WTC11 (cell line): ENCODE measurements at regions not wholly inside any gene's neighbourhood (a gene's known extent, or its start where the extent isn't known, plus 50 kb on each side); places are given as distances from the start of the nearest gene placed in this dataset.

Experiments used
- ATAC-seq: fragments of 200-7000 bp; cut with Tn5 transposase; 2 replicates; pipeline ENCODE4 v1.10.0; 2021; ENCODE audit warnings: mild to moderate bottlenecking, moderate library complexity
- CTCF ChIA-PET: fragments of 300-600 bp; sonication (Branson Sonifier 250); formaldehyde crosslinking; loops from one replicate; lab custom pipeline; 2021; ENCODE audit warnings: antibody characterized with exemption; lab: Charles Lee
- POLR2A ChIA-PET: fragments of 350-600 bp; sonication (Branson Sonifier 250); formaldehyde crosslinking; loops from one replicate; lab custom pipeline; 2021; ENCODE audit warnings: antibody characterized with exemption; lab: Charles Lee
- DNase-seq: peaks from one replicate; pipeline ENCODE4 v3.0.0; 2021; ENCODE audit warnings: low spot score
- H3K27ac Mint-ChIP-seq: 2 replicates; pipeline ENCODE4 v1.8.0; 2021; ENCODE audit warnings: mixed read lengths
- H3K27me3 Mint-ChIP-seq: 2 replicates; pipeline ENCODE4 v1.8.0; 2021; ENCODE audit warnings: low read depth, mild to moderate bottlenecking, moderate library complexity, mixed read lengths
- H3K36me3 Mint-ChIP-seq: 2 replicates; pipeline ENCODE4 v1.8.0; 2021; ENCODE audit warnings: mixed read lengths
- H3K4me1 Mint-ChIP-seq: 2 replicates; pipeline ENCODE4 v1.8.0; 2022; ENCODE audit warnings: mixed read lengths
- H3K4me3 Mint-ChIP-seq: 2 replicates; pipeline ENCODE4 v1.8.0; 2021; ENCODE audit warnings: mild to moderate bottlenecking, moderate library complexity, mixed read lengths
- H3K9me3 Mint-ChIP-seq: 2 replicates; pipeline ENCODE4 v1.8.0; 2021; ENCODE audit warnings: mixed read lengths
- CBFB ChIP-seq: sonication (generic); formaldehyde crosslinking; IDR thresholded peaks from 2 replicates; pipeline ENCODE4 v1.8.1; 2022; ENCODE audit warnings: mild to moderate bottlenecking, low read depth, missing genetic modification reagents
- CREB1 ChIP-seq: sonication (generic); formaldehyde crosslinking; IDR thresholded peaks from 2 replicates; pipeline ENCODE4 v1.8.0; 2023; ENCODE audit warnings: mild to moderate bottlenecking, missing genetic modification reagents
- CREM ChIP-seq: sonication (generic); formaldehyde crosslinking; IDR thresholded peaks from 2 replicates; pipeline ENCODE4 v1.8.1; 2022; ENCODE audit warnings: mild to moderate bottlenecking, missing genetic modification reagents, moderate library complexity
- ELF4 ChIP-seq: sonication (generic); formaldehyde crosslinking; IDR thresholded peaks from 2 replicates; pipeline ENCODE4 v1.8.1; 2022; ENCODE audit warnings: low read depth, mild to moderate bottlenecking, moderate library complexity, missing genetic modification reagents
- HMGA2 ChIP-seq: fragments of 250-450 bp; sonication (Bioruptor Pico); IDR thresholded peaks from 2 replicates; pipeline ENCODE4 v1.4.0; 2021; ENCODE audit warnings: mild to moderate bottlenecking, moderate library complexity
- IRF2 ChIP-seq: sonication (generic); formaldehyde crosslinking; IDR thresholded peaks from 2 replicates; pipeline ENCODE4 v1.8.0; 2022; ENCODE audit warnings: low read depth, missing genetic modification reagents, borderline replicate concordance
- NR1H2 ChIP-seq: sonication (generic); formaldehyde crosslinking; IDR thresholded peaks from 2 replicates; pipeline ENCODE4 v1.9.0; 2021; ENCODE audit warnings: mild to moderate bottlenecking, moderate library complexity, missing genetic modification reagents
- NR3C1 ChIP-seq: sonication (generic); formaldehyde crosslinking; conservative IDR thresholded peaks from 2 replicates; pipeline ENCODE4 v1.8.1; 2023; ENCODE audit warnings: low read depth, mild to moderate bottlenecking, missing genetic modification reagents
- TEAD1 ChIP-seq: sonication (generic); formaldehyde crosslinking; IDR thresholded peaks from 2 replicates; pipeline ENCODE4 v1.8.0; 2022; ENCODE audit warnings: mild to moderate bottlenecking, missing genetic modification reagents
- TEAD4 ChIP-seq: sonication (generic); formaldehyde crosslinking; IDR thresholded peaks from 2 replicates; pipeline ENCODE4 v1.8.0; 2022; ENCODE audit warnings: mild to moderate bottlenecking, missing genetic modification reagents
- ZNF232 ChIP-seq: sonication (generic); formaldehyde crosslinking; IDR thresholded peaks from 2 replicates; pipeline ENCODE4 v1.8.0; 2022; ENCODE audit warnings: mild to moderate bottlenecking, missing genetic modification reagents
- ZNF423 ChIP-seq: fragments of 250-450 bp; sonication (Bioruptor Pico); IDR thresholded peaks from 2 replicates; pipeline ENCODE4 v2.1.2; 2022; ENCODE audit warnings: mild to moderate bottlenecking, moderate library complexity
- TF ChIP-seq, protein P1 (sequence below): sonication (generic); formaldehyde crosslinking; IDR thresholded peaks from 2 replicates; pipeline ENCODE4 v1.8.1; 2022; ENCODE audit warnings: missing genetic modification reagents, borderline replicate concordance
- TF ChIP-seq, protein P2 (sequence below): fragments of 200-600 bp; IDR thresholded peaks from 2 replicates; pipeline ENCODE4 v1.8.0; 2022; ENCODE audit warnings: antibody characterized with exemption
- TF ChIP-seq, protein P3 (sequence below): sonication (generic); formaldehyde crosslinking; IDR thresholded peaks from 2 replicates; pipeline ENCODE4 v1.8.1; 2023; ENCODE audit warnings: mild to moderate bottlenecking, moderate library complexity, missing genetic modification reagents
- TF ChIP-seq, protein P4 (sequence below): sonication (generic); formaldehyde crosslinking; conservative IDR thresholded peaks from 2 replicates; pipeline ENCODE4 v1.8.1; 2022; ENCODE audit warnings: mild to moderate bottlenecking, missing genetic modification reagents
- TF ChIP-seq, protein P5 (sequence below): sonication (generic); formaldehyde crosslinking; IDR thresholded peaks from 2 replicates; pipeline ENCODE4 v1.8.0; 2022; ENCODE audit warnings: mild to moderate bottlenecking, missing genetic modification reagents
- TF ChIP-seq, protein P6 (sequence below): sonication (generic); formaldehyde crosslinking; IDR thresholded peaks from 2 replicates; pipeline ENCODE4 v1.8.0; 2023; ENCODE audit warnings: mild to moderate bottlenecking, missing genetic modification reagents
- TF ChIP-seq, protein P7 (sequence below): sonication (generic); formaldehyde crosslinking; IDR thresholded peaks from 2 replicates; pipeline ENCODE4 v1.8.0; 2023; ENCODE audit warnings: missing genetic modification reagents

DNA sequence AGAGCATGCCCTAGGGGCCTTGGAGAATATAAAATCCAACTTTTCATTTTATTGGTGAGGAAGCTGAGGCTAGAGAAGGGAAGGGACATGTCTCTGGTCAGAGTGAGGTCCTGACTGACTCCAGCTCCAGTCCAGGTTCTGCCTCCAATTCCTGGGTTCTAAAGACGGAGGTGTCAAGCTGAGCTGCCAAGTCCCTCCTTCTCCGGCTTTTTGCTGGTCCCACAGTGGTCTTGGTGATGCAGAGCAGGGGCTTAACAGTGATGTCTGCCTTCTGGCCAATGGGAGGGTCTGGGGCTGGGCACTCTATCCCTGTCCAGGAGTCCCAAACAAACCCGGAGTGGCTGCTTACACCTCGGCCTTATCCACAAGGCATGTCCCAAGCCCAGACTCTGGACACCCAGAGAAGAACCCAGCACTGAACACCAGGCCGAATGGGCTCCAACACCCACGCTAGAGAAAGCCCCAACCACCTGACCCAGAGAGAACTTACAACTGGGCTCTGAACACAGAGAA is 104.8 kb downstream of the EBNA1BP2 start (continued):
- TF ChIP-seq, protein P1, sequence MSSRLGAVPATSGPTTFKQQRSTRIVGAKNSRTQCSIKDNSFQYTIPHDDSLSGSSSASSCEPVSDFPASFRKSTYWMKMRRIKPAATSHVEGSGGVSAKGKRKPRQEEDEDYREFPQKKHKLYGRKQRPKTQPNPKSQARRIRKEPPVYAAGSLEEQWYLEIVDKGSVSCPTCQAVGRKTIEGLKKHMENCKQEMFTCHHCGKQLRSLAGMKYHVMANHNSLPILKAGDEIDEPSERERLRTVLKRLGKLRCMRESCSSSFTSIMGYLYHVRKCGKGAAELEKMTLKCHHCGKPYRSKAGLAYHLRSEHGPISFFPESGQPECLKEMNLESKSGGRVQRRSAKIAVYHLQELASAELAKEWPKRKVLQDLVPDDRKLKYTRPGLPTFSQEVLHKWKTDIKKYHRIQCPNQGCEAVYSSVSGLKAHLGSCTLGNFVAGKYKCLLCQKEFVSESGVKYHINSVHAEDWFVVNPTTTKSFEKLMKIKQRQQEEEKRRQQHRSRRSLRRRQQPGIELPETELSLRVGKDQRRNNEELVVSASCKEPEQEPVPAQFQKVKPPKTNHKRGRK (CRISPR knock-in tag), result no peak
- no peak for TF ChIP-seq CREM (CRISPR knock-in tag)

DNA sequence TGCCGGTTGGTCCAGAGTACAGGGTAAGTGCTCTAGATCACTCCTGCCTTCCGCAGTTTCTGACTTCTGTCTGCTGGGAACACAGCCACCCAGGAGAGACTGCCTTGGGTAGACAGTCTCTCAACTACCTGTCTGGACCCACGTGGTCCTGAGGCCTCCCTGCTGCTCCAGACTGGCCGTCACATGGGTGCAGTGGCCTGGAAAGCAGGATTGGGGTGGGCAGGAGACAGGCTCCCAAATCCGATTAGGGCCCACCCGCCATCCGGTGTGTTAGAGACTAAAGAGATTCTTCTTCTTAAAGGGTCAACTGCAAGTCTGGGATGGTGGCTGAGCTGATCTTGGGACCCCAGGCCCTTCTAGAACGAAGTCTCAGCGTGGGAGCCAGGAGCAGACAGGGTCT is 105.5 kb downstream of the EBNA1BP2 start:
- POLR2A ChIA-PET, result no interaction called here
- CTCF ChIA-PET, result interaction anchor here (1.0 kb wide), 1 partner anchor 153 kb away, joined by 4 read pairs; no protein-coding TSS in a partner anchor
- Mint-ChIP-seq H3K4me1 (peaks cover 45% of the 10 kb centered on the region), H3K27ac (0 out of 2 replicates have a peak overlapping the region, but pooled peaks have one; percentile 7), H3K36me3 (no peaks in the 10 kb centered on the region), H3K27me3 (peaks cover 10% of the 10 kb centered on the region), H3K4me3 (no peak overlapping the region), H3K9me3 (no peaks in the 10 kb centered on the region)
- no peak for TF ChIP-seq ELF4 (CRISPR knock-in tag)
- TF ChIP-seq, protein P2, sequence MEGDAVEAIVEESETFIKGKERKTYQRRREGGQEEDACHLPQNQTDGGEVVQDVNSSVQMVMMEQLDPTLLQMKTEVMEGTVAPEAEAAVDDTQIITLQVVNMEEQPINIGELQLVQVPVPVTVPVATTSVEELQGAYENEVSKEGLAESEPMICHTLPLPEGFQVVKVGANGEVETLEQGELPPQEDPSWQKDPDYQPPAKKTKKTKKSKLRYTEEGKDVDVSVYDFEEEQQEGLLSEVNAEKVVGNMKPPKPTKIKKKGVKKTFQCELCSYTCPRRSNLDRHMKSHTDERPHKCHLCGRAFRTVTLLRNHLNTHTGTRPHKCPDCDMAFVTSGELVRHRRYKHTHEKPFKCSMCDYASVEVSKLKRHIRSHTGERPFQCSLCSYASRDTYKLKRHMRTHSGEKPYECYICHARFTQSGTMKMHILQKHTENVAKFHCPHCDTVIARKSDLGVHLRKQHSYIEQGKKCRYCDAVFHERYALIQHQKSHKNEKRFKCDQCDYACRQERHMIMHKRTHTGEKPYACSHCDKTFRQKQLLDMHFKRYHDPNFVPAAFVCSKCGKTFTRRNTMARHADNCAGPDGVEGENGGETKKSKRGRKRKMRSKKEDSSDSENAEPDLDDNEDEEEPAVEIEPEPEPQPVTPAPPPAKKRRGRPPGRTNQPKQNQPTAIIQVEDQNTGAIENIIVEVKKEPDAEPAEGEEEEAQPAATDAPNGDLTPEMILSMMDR, result no peak
- TF ChIP-seq NR3C1, result no peak
- no peak for TF ChIP-seq HMGA2 (CRISPR knock-in tag)
- TF ChIP-seq CREB1, result no peak
- TF ChIP-seq, protein P3, sequence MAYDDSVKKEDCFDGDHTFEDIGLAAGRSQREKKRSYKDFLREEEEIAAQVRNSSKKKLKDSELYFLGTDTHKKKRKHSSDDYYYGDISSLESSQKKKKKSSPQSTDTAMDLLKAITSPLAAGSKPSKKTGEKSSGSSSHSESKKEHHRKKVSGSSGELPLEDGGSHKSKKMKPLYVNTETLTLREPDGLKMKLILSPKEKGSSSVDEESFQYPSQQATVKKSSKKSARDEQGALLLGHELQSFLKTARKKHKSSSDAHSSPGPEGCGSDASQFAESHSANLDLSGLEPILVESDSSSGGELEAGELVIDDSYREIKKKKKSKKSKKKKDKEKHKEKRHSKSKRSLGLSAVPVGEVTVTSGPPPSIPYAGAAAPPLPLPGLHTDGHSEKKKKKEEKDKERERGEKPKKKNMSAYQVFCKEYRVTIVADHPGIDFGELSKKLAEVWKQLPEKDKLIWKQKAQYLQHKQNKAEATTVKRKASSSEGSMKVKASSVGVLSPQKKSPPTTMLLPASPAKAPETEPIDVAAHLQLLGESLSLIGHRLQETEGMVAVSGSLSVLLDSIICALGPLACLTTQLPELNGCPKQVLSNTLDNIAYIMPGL, result no peak
- TF ChIP-seq, protein P4, sequence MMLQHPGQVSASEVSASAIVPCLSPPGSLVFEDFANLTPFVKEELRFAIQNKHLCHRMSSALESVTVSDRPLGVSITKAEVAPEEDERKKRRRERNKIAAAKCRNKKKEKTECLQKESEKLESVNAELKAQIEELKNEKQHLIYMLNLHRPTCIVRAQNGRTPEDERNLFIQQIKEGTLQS (CRISPR knock-in tag), result no peak
- no peak for TF ChIP-seq ZNF232 (CRISPR knock-in tag)
- TF ChIP-seq, protein P5, sequence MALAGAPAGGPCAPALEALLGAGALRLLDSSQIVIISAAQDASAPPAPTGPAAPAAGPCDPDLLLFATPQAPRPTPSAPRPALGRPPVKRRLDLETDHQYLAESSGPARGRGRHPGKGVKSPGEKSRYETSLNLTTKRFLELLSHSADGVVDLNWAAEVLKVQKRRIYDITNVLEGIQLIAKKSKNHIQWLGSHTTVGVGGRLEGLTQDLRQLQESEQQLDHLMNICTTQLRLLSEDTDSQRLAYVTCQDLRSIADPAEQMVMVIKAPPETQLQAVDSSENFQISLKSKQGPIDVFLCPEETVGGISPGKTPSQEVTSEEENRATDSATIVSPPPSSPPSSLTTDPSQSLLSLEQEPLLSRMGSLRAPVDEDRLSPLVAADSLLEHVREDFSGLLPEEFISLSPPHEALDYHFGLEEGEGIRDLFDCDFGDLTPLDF (CRISPR knock-in tag), result no peak
- TF ChIP-seq, protein P6, sequence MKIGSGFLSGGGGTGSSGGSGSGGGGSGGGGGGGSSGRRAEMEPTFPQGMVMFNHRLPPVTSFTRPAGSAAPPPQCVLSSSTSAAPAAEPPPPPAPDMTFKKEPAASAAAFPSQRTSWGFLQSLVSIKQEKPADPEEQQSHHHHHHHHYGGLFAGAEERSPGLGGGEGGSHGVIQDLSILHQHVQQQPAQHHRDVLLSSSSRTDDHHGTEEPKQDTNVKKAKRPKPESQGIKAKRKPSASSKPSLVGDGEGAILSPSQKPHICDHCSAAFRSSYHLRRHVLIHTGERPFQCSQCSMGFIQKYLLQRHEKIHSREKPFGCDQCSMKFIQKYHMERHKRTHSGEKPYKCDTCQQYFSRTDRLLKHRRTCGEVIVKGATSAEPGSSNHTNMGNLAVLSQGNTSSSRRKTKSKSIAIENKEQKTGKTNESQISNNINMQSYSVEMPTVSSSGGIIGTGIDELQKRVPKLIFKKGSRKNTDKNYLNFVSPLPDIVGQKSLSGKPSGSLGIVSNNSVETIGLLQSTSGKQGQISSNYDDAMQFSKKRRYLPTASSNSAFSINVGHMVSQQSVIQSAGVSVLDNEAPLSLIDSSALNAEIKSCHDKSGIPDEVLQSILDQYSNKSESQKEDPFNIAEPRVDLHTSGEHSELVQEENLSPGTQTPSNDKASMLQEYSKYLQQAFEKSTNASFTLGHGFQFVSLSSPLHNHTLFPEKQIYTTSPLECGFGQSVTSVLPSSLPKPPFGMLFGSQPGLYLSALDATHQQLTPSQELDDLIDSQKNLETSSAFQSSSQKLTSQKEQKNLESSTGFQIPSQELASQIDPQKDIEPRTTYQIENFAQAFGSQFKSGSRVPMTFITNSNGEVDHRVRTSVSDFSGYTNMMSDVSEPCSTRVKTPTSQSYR (CRISPR knock-in tag), result no peak
- TF ChIP-seq TEAD4, result no peak
- TF ChIP-seq, protein P7, sequence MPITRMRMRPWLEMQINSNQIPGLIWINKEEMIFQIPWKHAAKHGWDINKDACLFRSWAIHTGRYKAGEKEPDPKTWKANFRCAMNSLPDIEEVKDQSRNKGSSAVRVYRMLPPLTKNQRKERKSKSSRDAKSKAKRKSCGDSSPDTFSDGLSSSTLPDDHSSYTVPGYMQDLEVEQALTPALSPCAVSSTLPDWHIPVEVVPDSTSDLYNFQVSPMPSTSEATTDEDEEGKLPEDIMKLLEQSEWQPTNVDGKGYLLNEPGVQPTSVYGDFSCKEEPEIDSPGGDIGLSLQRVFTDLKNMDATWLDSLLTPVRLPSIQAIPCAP (CRISPR knock-in tag), result no peak
- TF ChIP-seq NR1H2, result no peak
- TF ChIP-seq CBFB (CRISPR knock-in tag), result no peak
- no peak for TF ChIP-seq TEAD1 (CRISPR knock-in tag)
- TF ChIP-seq IRF2 (CRISPR knock-in tag), result no peak
- no peak for TF ChIP-seq ZNF423 (CRISPR knock-in tag)
- ATAC-seq (no peak), DNase-seq (no peak)
